HUES6 (cell line): ENCODE measurements at regions not wholly inside any gene's neighbourhood (a gene's known extent, or its start where the extent isn't known, plus 50 kb on each side); places are given as distances from the start of the nearest gene placed in this dataset.
"Not testable (repeated sequence)": the region's sequence is repeated elsewhere in the genome, so short reads cannot be mapped to it uniquely, and the experiment has no call there.

Experiments
- H3K27ac ChIP-seq: 2 replicates; pipeline ENCODE4 v1.7.0; 2013; ENCODE audit warnings: low read depth, mild to moderate bottlenecking, low read length, inconsistent platforms
- H3K27me3 ChIP-seq: 2 replicates; pipeline ENCODE4 v1.6.1; 2013; ENCODE audit warnings: low read length; ENCODE audit not compliant: control insufficient read depth, insufficient read depth
- H3K36me3 ChIP-seq: 2 replicates; pipeline ENCODE4 v1.6.1; 2013; ENCODE audit warnings: low read length; ENCODE audit not compliant: control insufficient read depth, insufficient read depth
- H3K4me1 ChIP-seq: 2 replicates; pipeline ENCODE4 v1.6.1; 2013; ENCODE audit warnings: low read length; ENCODE audit not compliant: control insufficient read depth, insufficient read depth
- H3K4me3 ChIP-seq: 2 replicates; pipeline ENCODE4 v1.5.1; 2013; ENCODE audit warnings: low read depth, low read length
- H3K9ac ChIP-seq: one replicate; pipeline ENCODE4 v1.6.1; 2013; ENCODE audit warnings: mild to moderate bottlenecking, low read length
- H3K9me3 ChIP-seq: 2 replicates; pipeline ENCODE4 v1.6.1; 2013; ENCODE audit warnings: low read depth, low read length; ENCODE audit not compliant: control insufficient read depth, insufficient read depth

DNA sequence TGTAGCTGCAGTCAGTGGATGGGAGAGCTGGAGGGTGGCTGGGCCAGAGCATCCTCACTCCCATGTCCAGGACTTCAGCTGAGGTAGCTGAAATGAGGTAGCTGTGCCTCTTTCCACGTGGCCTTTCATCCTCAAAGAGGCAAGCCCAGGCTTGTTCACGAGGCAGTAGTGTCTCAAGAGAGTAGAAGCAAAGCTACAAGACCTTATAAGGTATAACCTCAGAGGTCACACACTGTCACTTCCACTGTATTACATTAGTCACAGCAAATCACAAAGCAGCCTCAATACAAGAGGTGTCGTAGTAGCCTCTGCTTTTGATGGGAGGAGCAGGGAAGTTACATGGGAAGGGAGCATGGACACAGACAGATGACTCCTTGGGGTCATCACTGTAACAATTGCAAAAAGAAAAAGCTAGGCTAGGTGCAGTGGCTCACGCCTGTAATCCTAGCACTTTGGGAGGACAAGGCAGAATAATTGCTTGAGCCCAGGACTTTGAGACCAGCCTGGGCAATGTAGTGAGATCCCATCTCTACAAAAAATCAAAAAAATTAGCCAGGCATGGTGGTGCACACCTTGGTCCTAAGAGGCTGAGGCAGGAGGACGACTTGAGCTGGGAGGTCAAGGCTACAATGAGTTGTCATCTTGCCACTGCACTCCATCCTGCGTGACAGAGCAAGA lies 97.5 kb downstream of the SKIDA1 start:
- no peak overlapping the region for H3K9ac ChIP-seq
- H3K9me3 ChIP-seq, result peaks cover 30% of the 10 kb centered on the region
- H3K27ac ChIP-seq, result no peak overlapping the region

DNA sequence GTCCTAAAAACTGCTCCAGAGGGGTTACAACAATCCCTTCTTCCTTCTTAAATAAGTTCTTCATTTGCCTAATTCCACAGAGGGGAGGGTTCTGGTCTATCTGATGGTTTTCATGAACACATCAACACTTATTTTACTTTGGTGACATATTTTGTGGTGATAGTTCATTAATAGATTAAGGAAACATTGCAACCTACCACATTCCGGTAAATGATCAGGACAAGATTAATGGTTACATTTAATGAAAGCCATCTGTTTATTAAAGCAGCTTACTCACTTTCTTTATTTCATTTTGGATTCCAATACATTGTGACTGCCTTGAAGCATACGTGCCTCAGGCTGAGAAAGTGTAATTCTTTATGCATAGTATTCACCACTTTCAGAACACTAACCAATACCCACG lies 101.0 kb downstream of the SKIDA1 start:
- Histone ChIP-seq H3K4me3 (no peak overlapping the region), H3K27me3 (no peaks in the 10 kb centered on the region), H3K27ac (no peak overlapping the region), H3K9me3 (peaks cover 29% of the 10 kb centered on the region), H3K4me1 (no peaks in the 10 kb centered on the region), H3K36me3 (no peaks in the 10 kb centered on the region), H3K9ac (no peak overlapping the region)

More for the DNA sequence above, 97.5 kb downstream of the SKIDA1 start:
- H3K4me1 ChIP-seq, result no peaks in the 10 kb centered on the region; the same call in 1 of the 2 replicates
- H3K4me3 ChIP-seq, result no peak overlapping the region
- H3K27me3 ChIP-seq, result no peaks in the 10 kb centered on the region
- no peaks in the 10 kb centered on the region for H3K36me3 ChIP-seq

DNA sequence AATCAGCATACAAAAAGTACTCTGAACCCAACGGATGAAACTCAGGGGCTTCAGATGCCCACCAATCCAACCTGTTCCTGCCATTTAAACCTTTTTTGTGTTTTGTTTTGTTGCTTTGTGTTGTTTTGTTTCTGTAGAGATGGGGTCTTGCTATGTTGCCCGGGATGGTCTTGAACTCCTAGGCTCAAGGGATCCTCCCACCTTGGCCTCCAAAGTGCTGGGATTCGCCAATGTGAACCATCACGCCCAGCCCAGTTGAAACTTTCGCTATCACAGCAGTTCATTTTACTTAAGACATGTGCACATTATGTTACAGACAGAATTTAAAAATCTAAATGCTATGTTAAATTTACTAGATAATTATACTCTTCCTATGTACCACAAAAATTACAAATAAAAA lies 101.6 kb downstream of the SKIDA1 start:
- Histone ChIP-seq H3K4me1 (no peaks in the 10 kb centered on the region), H3K4me3 (no peak overlapping the region), H3K9me3 (peaks cover 23% of the 10 kb centered on the region), H3K9ac (no peak overlapping the region), H3K27me3 (no peaks in the 10 kb centered on the region), H3K36me3 (no peaks in the 10 kb centered on the region), H3K27ac (no peak overlapping the region)

DNA sequence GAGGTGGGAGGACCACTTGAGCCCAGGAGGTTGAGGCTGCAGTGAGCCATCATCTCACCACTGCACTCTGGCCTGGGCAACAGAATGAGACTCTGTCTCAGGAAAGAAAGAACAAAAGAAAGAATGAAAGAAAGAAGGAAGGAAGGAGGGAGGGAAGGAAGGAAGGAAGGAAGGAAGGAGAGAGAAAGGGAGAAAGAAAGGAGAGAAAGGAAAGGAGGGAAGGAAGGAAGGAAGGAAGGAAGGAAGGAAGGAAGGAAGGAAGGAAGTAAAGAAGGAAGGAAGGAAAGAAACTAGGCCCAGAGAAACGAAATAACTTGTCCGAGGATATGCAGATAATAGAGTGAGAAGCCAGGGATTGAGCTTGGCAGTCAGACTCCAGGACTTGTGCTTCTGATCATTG lies 102.1 kb downstream of the SKIDA1 start:
- Histone ChIP-seq H3K9me3 (peaks cover 19% of the 10 kb centered on the region), H3K9ac (no peak overlapping the region), H3K4me3 (no peak overlapping the region), H3K27ac (no peak overlapping the region), H3K4me1 (peaks cover 3% of the 10 kb centered on the region; the same call in 1 of the 2 replicates), H3K36me3 (no peaks in the 10 kb centered on the region), H3K27me3 (no peaks in the 10 kb centered on the region)

DNA sequence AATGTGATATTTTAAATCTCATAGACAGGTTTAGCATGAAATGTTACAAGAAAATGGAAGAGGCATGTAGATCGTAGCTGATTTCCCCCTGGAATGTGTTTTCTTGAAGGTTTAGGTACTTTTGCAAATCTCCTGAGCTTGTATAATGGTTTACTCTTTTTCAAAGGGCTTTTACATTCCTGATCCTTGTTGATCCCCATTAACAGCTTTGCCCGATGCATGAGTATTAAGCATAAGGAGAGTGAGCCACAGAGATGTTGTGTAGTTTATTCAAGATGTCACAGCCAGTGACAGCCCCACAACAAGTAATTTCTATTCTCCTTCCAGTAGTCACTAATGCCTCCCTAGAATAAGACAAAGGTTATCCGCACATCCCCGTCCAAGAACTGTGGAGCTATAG lies 103.7 kb downstream of the SKIDA1 start:
- Histone ChIP-seq H3K27ac (no peak overlapping the region), H3K27me3 (no peaks in the 10 kb centered on the region), H3K9ac (no peak overlapping the region), H3K4me1 (peaks cover 14% of the 10 kb centered on the region), H3K36me3 (no peaks in the 10 kb centered on the region), H3K4me3 (no peak overlapping the region), H3K9me3 (peaks cover 5% of the 10 kb centered on the region)

DNA sequence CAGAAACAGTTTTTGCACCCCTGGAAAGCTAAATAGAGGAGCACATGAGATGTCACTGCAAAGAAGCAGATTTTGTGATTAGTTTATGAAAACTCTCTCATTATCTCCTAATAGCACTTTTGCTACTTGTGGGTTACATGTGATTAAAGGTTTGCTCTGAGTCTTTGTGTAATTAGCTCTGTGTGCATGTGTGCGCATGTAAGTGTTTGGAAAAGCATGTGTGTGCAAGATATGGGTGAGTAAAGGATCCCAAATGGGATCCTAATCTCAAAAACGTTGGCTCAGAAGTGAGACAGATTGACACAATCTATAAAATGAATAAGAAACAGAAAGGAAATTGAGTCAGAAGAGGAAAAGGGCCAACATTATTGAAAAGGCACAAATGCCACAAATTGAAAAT lies 104.5 kb downstream of the SKIDA1 start:
- Histone ChIP-seq H3K4me1 (peaks cover 17% of the 10 kb centered on the region), H3K27me3 (no peaks in the 10 kb centered on the region), H3K36me3 (no peaks in the 10 kb centered on the region), H3K4me3 (no peak overlapping the region), H3K27ac (no peak overlapping the region), H3K9me3 (no peaks in the 10 kb centered on the region), H3K9ac (no peak overlapping the region)

DNA sequence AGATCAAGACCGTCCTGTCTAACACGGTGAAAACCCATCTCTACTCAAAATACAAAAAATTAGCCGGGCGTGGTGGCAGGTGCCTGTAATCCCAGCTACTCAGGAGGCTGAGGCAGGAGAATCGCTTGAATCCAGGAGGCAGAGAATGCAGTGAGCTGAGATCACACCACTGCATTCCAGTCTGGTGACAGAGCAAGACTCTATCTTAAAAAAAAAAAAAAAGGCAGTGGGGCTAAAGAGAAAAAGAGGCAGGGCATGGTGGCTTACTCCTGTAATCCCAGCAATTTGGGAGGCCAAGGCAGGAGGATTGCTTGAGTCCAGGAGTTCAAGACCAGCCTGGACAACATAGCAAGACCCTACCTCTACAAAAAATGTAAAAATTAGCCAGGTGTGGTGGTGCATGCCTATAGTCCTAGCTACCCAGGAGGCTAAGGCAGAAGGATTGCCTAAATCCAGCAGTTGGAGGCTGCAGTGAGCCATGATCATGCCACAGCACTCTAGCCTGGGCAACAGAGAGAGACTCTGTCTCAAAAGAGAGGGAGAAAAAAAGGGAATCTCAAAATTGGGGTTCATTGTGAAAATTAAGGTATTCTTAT lies 106.4 kb downstream of the SKIDA1 start:
- H3K27me3 ChIP-seq, H3K4me3 ChIP-seq, H3K9ac ChIP-seq, H3K36me3 ChIP-seq, H3K27ac ChIP-seq, H3K9me3 ChIP-seq: not testable (repeated sequence)
- peaks cover 17% of the 10 kb centered on the region for H3K4me1 ChIP-seq

DNA sequence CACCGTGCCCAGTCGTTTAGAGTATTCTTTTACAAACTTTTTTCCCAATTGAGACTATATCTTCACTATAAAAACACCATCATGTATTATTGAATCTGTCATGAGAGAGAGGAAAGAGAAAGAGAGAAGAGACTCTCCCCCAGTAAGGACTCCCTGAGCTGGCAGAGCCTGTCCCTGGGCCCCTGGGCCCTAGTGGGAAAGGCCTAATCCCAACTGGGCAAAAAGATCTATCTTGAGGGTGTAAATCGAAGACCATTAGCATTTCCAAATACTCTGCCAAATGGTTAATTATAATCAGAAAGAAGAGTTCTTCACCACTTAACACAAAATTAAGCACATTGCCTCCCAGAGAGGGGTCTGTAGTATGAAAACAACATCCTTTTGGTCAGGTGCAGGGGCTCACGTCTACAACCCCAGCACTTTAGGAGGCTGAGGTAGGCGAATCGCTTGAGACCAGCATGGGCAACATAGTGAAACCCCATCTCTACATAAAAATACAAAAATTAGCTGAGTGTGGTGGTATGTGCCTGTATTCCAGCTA lies 108.2 kb downstream of the SKIDA1 start:
- no peaks in the 10 kb centered on the region for H3K27me3 ChIP-seq
- no peaks in the 10 kb centered on the region for H3K9me3 ChIP-seq
- H3K36me3 ChIP-seq, result no peaks in the 10 kb centered on the region
- H3K27ac ChIP-seq, result peak overlapping the region; percentile 67
- peak overlapping the region; percentile 26 for H3K9ac ChIP-seq
- no peak overlapping the region for H3K4me3 ChIP-seq
- H3K4me1 ChIP-seq, result peaks cover 17% of the 10 kb centered on the region

DNA sequence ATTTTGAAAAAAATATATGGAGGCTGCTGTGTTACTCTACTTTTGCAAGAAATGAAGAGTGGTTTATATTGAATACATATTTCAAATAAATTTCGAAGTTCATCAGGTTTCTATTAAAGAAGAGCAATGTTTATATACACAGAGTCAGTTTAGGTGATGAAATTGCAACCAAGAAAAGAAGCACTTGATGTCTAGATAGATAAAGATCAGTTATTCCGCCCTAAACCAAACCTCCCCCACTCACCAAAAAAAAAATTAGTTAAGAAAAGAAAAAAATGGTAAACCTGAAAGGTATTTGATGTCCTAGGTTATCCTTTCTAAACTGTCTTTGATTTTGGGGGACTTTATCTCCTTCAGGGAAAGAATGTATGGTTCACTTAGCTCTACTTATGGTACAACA lies 111.8 kb downstream of the SKIDA1 start:
- Histone ChIP-seq H3K4me1 (peaks cover 17% of the 10 kb centered on the region), H3K27ac (no peak overlapping the region), H3K9ac (no peak overlapping the region), H3K9me3 (no peaks in the 10 kb centered on the region), H3K27me3 (no peaks in the 10 kb centered on the region), H3K4me3 (no peak overlapping the region), H3K36me3 (no peaks in the 10 kb centered on the region)

DNA sequence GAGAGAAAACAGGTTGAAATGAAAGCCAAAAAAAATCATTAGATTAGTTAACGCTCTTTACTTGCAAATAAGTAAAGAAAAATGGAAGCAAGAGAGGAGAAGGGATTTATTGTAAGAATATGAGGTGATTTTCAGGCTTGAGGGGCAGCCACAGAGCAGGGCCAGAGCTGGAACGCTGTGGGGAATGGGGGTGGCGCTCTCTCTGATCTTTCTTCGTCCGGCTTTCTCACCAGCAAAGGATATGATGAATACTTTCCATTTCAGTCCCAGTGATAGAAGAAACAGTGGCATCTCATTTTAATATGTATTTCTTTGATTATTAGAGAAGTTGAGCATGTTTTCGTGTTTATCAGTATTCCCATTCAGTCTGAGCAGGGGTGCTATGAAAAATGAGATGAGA lies 112.2 kb downstream of the SKIDA1 start:
- H3K9ac ChIP-seq, result no peak overlapping the region
- peaks cover 14% of the 10 kb centered on the region for H3K4me1 ChIP-seq
- no peaks in the 10 kb centered on the region for H3K36me3 ChIP-seq
- H3K27me3 ChIP-seq, result no peaks in the 10 kb centered on the region
- H3K4me3 ChIP-seq, result no peak overlapping the region
- no peak overlapping the region for H3K27ac ChIP-seq
- H3K9me3 ChIP-seq, result no peaks in the 10 kb centered on the region

DNA sequence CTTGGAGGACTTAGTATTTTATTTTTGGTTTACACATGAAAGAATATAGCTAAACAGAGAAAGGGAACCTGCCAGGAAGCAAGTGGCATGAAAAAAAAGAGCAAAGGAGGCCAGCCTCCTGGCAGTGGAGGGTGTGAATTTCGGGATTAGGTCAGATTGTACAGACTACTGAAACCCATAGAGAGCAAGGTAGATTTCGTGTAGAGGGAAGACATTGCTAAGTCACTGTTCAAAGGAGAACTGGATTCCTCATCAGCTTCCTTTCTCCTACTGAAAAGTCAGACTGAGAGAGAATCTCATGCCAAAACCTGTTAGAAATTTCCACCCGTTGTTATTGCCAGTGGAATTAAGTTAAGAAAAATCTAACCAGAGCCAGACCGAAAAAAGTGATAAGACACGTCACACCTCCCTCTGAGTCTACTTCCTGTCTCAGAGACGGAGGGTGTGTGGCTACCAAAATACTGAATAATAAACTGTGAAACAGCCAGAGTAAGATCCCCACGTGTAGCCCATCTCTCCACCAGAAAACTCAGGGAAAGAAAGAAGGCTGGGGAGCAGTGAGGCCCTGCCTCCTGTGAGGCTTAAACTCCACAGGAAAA lies 118.8 kb downstream of the SKIDA1 start:
- H3K27ac ChIP-seq, result no peak overlapping the region; the same call in 1 of the 2 replicates
- H3K9ac ChIP-seq, result no peak overlapping the region
- H3K9me3 ChIP-seq, result peaks cover 8% of the 10 kb centered on the region
- no peaks in the 10 kb centered on the region for H3K36me3 ChIP-seq
- H3K4me3 ChIP-seq, result no peak overlapping the region
- H3K27me3 ChIP-seq, result no peaks in the 10 kb centered on the region
- H3K4me1 ChIP-seq, result peaks cover 30% of the 10 kb centered on the region
